ENCODE measurements at regions not wholly inside any gene's neighbourhood (a gene's known extent, or its start where the extent isn't known, plus 50 kb on each side); places are given as distances from the start of the nearest gene placed in this dataset.

- CTCF ChIA-PET, result no interaction called here
- Mint-ChIP-seq H3K27me3 (no peaks in the 10 kb centered on the region), H3K4me3 (no peak overlapping the region), H3K36me3 (ENCODE audit: low read depth) (peaks cover 7% of the 10 kb centered on the region), H3K4me1 (ENCODE audit: low read depth) (no peaks in the 10 kb centered on the region), H3K9me3 (no peaks in the 10 kb centered on the region), H3K27ac (no peak overlapping the region)
- intact Hi-C loops (cut with micrococcal nuclease), result no loop called here
- ATAC-seq (no peak), DNase-seq (no peak)
- POLR2A ChIA-PET, result no interaction called here
- no peak for TF ChIP-seq CTCF (IDR thresholded peaks at IDR 0.05)
Observed at GRCh38 chr4:123193802-123194367, 202.7 kb upstream of the SPRY1 start.

DNA sequence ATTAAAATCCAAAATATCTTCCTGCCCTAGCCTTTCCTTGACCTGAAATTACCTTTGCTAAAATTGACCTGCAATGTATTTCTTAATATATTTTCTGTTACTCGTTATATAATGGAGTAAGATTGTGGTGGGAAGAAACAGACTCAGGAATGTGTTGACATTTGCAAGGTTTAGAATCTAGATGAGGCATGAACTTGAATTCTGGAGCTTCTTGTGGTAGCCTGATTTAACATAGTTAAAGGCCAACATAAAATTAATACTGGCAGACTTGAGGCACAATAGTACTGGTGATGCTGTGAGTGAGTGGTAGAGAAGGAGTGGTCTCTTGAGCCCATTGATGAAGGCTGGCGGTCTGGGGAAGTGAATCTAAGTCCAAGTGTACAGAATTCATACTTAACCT, 197.9 kb upstream of the SPRY1 start:
- Mint-ChIP-seq H3K36me3 (ENCODE audit: low read depth) (peaks cover 3% of the 10 kb centered on the region), H3K9me3 (no peaks in the 10 kb centered on the region), H3K4me3 (no peak overlapping the region), H3K4me1 (ENCODE audit: low read depth) (no peaks in the 10 kb centered on the region), H3K27ac (no peak overlapping the region), H3K27me3 (no peaks in the 10 kb centered on the region)
- DNase-seq, result no peak
- ChIA-PET CTCF (no interaction called here), POLR2A (interaction anchor here (0.8 kb wide), 1 partner anchor 10 kb away, joined by 3 read pairs; no protein-coding TSS in a partner anchor)
- no peak for TF ChIP-seq CTCF (IDR thresholded peaks at IDR 0.05)
- ATAC-seq, result no peak
- intact Hi-C loops (cut with micrococcal nuclease), result no loop called here

GRCh38 chr4:123200051-123200940, 196.3 kb upstream of the SPRY1 start:
- no peak for ATAC-seq
- Mint-ChIP-seq H3K9me3 (no peaks in the 10 kb centered on the region), H3K27me3 (no peaks in the 10 kb centered on the region), H3K27ac (no peak overlapping the region), H3K4me3 (no peak overlapping the region), H3K36me3 (ENCODE audit: low read depth) (peaks cover 1% of the 10 kb centered on the region), H3K4me1 (ENCODE audit: low read depth) (no peaks in the 10 kb centered on the region)
- ChIA-PET POLR2A (no interaction called here), CTCF (interaction anchor here (0.6 to 1.3 kb wide), 2 partner anchors 9 to 1121 kb away, joined by 3 read pairs; no protein-coding TSS in a partner anchor)
- intact Hi-C loops (cut with micrococcal nuclease), result no loop called here
- no peak for TF ChIP-seq CTCF (IDR thresholded peaks at IDR 0.05)
- DNase-seq, result no peak

- H3K9me3 Mint-ChIP-seq, result no peaks in the 10 kb centered on the region
- intact Hi-C loops (cut with micrococcal nuclease), result no loop called here
- no peak for TF ChIP-seq CTCF (IDR thresholded peaks at IDR 0.05)
- no peak overlapping the region for H3K27ac Mint-ChIP-seq
- H3K27me3 Mint-ChIP-seq, result no peaks in the 10 kb centered on the region
- ATAC-seq (no peak), DNase-seq (no peak)
- H3K4me3 Mint-ChIP-seq, result no peak overlapping the region
- ChIA-PET POLR2A (no interaction called here), CTCF (no interaction called here)
- no peaks in the 10 kb centered on the region for H3K4me1 Mint-ChIP-seq (ENCODE audit: low read depth)
- peaks cover 1% of the 10 kb centered on the region for H3K36me3 Mint-ChIP-seq (ENCODE audit: low read depth)
Observed at GRCh38 chr4:123204737-123205136, 191.9 kb upstream of the SPRY1 start.

- no peak for ATAC-seq
- no peak overlapping the region for H3K27ac Mint-ChIP-seq
- DNase-seq, result no peak
- H3K9me3 Mint-ChIP-seq, result no peaks in the 10 kb centered on the region
- ChIA-PET POLR2A (no interaction called here), CTCF (no interaction called here)
- no peaks in the 10 kb centered on the region for H3K27me3 Mint-ChIP-seq
- TF ChIP-seq CTCF (IDR thresholded peaks at IDR 0.05), result no peak
- H3K4me1 Mint-ChIP-seq (ENCODE audit: low read depth), result no peaks in the 10 kb centered on the region
- H3K4me3 Mint-ChIP-seq, result no peak overlapping the region
- intact Hi-C loops (cut with micrococcal nuclease), result no loop called here
- H3K36me3 Mint-ChIP-seq (ENCODE audit: low read depth), result peaks cover 1% of the 10 kb centered on the region
Observed at GRCh38 chr4:123206016-123206415, 190.6 kb upstream of the SPRY1 start.

Measured in activated CD8-positive, alpha-beta T cell treated with anti-CD3 and anti-CD28 coated beads for 36 hours (primary cell).